DMS 273 (cell line): ENCODE measurements at regions not wholly inside any gene's neighbourhood (a gene's known extent, or its start where the extent isn't known, plus 50 kb on each side); places are given as distances from the start of the nearest gene placed in this dataset.
A peak's percentile ranks its signal among the peaks of the same experiment; 100 is the strongest.
"Not testable (repeated sequence)": the region's sequence is repeated elsewhere in the genome, so short reads cannot be mapped to it uniquely, and the experiment has no call there.

ENCODE experiments used
- DNase-seq: peaks from one replicate; lab custom pipeline; 2025; ENCODE audit not compliant: unreplicated experiment; lab: John Stamatoyannopoulos, UW

GRCh38 chr10:55782181-55782580 lies 578.9 kb downstream of the ZWINT start:
- DNase-seq = no peak

- DNase-seq = no peak
Observed at GRCh38 chr10:55766212-55766611, 594.8 kb downstream of the ZWINT start.

GRCh38 chr10:55750458-55750857 lies 610.6 kb downstream of the ZWINT start:
- no peak for DNase-seq

GRCh38 chr10:55747244-55747643 lies 613.8 kb downstream of the ZWINT start:
- DNase-seq = no peak

- DNase-seq = no peak
Observed at GRCh38 chr10:55746002-55746401, 615.1 kb downstream of the ZWINT start.

- no peak for DNase-seq
Observed at GRCh38 chr10:55742487-55742886, 618.6 kb downstream of the ZWINT start.

- peak; percentile 0 for DNase-seq
Observed at GRCh38 chr10:55740767-55741166, 620.3 kb downstream of the ZWINT start.

- no peak for DNase-seq
Observed at GRCh38 chr10:55740110-55740509, 620.9 kb downstream of the ZWINT start.

- DNase-seq = no peak
Observed at GRCh38 chr10:55734112-55734511, 626.9 kb downstream of the ZWINT start.

GRCh38 chr10:55704950-55705349 lies 656.1 kb downstream of the ZWINT start:
- DNase-seq = no peak

GRCh38 chr10:55668326-55668922 lies 692.6 kb downstream of the ZWINT start:
- peak; percentile 28 for DNase-seq

GRCh38 chr10:55653531-55653930 lies 707.5 kb downstream of the ZWINT start:
- no peak for DNase-seq

GRCh38 chr10:55641601-55642000 lies 719.5 kb downstream of the ZWINT start:
- DNase-seq = no peak

- DNase-seq = peak; percentile 69
Observed at GRCh38 chr10:55631071-55631654, 729.9 kb downstream of the ZWINT start.

GRCh38 chr10:55630491-55631056 lies 730.5 kb downstream of the ZWINT start:
- no peak for DNase-seq

- DNase-seq = peak; percentile 41
Observed at GRCh38 chr10:55629793-55630490, 731.1 kb downstream of the ZWINT start.

- peak; percentile 0 for DNase-seq
Observed at GRCh38 chr10:55628260-55628701, 732.8 kb downstream of the ZWINT start.

GRCh38 chr10:55627501-55628051 lies 733.5 kb downstream of the ZWINT start:
- no peak for DNase-seq

GRCh38 chr10:55601690-55602478 lies 759.2 kb downstream of the ZWINT start:
- not testable (repeated sequence) for DNase-seq

- DNase-seq = no peak
Observed at GRCh38 chr10:55551603-55552002, 750.6 kb upstream of the PCDH15 start.

GRCh38 chr10:55550236-55550635 lies 749.2 kb upstream of the PCDH15 start:
- DNase-seq = no peak
